ENCODE measurements at regions not wholly inside any gene's neighbourhood (a gene's known extent, or its start where the extent isn't known, plus 50 kb on each side); places are given as distances from the start of the nearest gene placed in this dataset.

- DNase-seq = no peak
These were observed 142.9 kb downstream of the ARRDC3 start for GRCh38 chr5:91240175-91240574.

- no peak for DNase-seq
These were observed 147.8 kb downstream of the ARRDC3 start for GRCh38 chr5:91235271-91235694.

DNA sequence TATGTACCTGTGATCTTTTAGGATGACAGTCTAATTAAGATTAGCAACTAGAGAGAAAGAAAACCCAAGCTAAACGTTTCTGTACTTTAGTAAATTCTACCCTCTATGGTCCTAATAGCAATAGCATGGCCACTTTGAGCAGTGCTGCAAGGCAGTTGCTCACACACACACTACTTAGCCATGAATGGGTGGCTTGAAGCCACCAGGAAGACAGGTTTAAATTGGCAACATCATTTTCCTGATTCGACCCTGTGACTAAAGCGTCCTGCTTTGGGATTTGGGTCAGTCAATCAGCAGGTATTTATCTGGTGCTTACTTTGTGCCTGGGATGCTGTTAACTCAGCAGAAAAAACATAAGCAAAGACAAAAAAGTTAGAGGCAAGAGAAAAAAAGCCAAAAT is 150.6 kb downstream of the ARRDC3 start:
- no peak for DNase-seq

DNA sequence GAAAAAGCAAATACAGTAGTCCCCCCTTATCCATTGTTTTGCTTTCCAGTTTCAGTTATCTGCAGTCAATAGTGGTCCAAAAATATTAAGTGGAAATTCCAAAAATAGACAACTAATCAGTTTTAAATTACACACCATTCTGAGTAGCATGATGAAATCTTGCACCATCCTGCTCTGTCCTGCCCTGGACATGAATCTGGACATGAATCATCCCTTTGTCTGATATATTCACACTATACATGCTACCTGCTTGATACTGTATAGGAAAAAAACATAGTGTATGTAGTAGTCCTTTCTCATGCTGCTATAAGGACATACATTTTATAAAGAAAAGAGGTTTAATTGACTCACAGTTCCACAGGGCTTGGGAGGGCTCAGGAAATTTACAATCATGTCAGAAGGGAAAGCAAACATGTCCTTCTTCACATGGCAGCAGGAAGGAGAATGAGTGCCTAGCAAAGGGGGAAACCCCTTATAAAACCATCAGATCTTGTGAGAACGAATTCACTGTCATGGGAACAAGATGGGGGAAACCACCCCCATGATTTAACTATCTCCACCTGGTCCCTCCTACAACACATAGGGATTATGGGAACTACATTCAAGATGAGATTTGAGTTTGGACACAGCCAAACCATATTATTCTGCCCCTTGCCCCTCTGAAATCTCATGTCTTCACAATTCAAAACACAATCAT is 153.9 kb downstream of the ARRDC3 start:
- peak; percentile 39 for DNase-seq

DNA sequence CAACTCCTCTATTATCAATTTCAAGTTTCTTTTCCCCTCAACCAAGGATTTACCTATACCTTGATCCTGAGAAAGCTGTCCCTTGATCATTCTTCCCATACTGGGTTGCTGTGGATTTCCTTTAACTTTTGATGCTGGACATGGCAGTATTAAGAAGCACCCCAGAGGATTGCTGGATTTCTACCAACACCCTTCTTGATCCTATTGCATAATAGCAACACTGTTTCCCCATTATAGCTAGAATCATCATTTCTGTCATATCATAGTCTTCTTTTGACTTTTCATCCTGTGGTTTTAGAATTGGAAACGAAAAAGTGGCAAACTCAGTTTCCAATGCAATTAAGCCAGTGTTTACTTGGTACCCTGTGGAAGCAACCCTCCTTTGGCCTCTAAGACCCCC is 154.9 kb downstream of the ARRDC3 start:
- no peak for DNase-seq

DNA sequence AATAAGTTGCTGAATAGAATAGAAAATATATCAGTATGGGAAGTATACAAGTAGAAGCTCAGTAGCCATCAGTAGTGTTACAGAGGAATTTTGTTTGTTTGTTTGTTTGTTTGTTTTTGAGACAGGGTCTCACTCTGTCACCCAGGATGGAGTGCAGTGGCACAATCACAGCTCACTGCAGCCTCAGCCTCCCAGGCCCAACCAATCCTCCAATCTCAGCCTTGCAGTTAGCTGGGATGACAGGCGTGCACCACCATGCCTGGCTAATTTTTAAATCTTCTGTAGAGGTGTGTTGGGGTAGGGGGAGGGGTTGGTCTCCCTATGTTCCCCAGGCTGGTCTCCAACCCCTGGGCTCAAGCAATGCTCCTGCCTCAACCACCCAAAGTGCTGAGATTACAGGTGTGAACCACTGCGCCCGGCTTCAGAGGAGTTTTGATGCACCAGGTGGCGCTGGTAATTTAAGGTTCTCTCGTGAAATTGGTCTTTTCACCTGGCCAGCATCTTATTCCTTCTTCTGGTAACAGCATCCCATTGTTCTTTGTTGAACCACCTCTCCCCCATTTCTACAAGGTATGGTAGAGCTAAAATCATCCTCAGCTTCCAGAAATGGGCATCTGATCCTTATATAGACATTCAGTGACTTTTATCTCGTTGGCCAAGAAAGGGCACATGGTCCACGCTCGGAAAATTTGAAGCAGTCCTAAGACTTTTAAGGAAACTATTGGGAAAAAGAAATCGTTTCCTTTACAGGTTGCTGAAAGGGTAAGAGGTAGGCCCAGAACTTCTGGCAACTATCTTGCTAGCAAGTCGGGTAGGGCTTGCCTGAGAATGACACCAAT is 157.1 kb downstream of the ARRDC3 start:
- no peak for DNase-seq

- DNase-seq = no peak
These were observed 158.1 kb downstream of the ARRDC3 start for GRCh38 chr5:91224969-91225368.

DNA sequence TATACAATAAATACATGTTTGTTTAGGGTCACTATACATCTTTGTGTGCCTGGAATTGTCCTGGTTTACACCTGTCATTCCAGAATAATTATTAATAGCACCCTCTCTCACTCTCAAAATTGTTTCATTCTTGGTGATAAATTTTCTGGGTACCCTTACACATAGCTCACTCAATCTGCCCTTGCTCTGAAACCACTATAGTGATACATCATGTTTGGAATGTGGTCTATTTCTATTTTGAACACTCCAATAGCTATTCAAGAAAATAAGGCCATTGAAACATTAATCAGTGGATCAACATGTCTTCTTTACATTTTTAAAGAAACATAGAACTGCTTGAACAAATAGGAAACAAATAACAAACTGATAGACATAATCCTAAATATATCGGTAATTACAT is 158.7 kb downstream of the ARRDC3 start:
- peak; percentile 60 for DNase-seq

DNA sequence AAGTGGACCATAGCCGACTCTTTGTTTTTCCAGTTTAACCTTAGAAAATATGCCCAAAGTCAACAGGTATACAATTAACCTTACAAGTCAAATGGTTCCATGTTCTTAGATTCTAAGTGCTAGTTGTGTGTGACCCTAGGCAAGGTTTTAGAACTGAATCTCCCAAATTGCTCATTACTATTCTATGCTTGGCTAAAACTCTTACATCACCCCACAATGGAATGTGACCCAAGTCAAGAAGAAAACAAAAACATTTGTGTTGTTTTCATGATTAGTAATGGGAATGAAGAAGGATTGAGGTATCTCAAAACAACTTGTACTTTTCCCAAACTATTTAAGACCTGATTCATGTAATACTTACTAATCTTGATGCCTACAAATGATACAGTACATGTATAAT is 159.2 kb downstream of the ARRDC3 start:
- no peak for DNase-seq

- DNase-seq = no peak
These were observed 160.6 kb downstream of the ARRDC3 start for GRCh38 chr5:91222482-91222881.

- DNase-seq = no peak
These were observed 161.2 kb downstream of the ARRDC3 start for GRCh38 chr5:91221917-91222316.

- peak; percentile 18 for DNase-seq
These were observed 163.2 kb downstream of the ARRDC3 start for GRCh38 chr5:91219803-91220371.

GRCh38 chr5:91219091-91219802 is 163.9 kb downstream of the ARRDC3 start:
- DNase-seq = peak; percentile 59

DNA sequence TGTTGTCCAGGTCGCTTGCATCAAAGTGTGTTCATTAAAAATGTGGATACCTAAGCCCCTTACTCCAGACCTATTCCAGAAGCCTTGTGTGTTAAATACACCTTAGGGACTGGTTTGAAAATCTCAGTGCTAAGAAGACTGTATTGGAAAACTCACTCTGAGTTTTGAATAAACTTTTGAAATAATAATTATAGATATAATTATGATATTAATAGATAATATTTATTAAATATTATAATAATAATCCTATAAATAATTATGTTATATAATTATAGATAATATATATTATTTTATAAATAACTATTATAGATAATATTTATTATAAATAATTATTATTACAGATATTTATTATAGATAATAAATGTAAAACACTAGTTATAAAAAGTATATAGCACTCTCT is 165.3 kb downstream of the ARRDC3 start:
- DNase-seq = no peak

DNA sequence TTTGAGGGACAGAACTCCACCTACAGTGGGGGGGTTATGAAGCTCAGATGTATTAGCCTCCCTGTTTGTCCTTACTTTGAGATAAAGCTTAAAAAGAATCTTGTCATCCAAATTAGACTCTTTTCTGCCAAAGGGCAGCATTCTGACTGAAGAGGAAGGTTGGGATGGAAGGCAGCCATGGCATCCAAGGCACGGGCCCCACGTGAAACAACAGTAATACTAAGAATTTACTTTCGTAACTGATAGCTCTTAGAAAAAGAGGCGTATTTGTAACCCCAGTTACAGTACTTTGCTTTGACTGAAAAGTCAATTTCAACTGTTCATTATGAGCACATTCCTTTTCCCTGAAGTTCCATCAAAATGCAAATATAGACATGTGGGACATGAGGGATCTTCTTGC is 168.5 kb downstream of the ARRDC3 start:
- DNase-seq = no peak

Measured in fibroblast of skin of right quadriceps (primary cell).